Mesenchymal stem cell (in vitro differentiated cells and primary cell): ENCODE measurements at regions not wholly inside any gene's neighbourhood (a gene's known extent, or its start where the extent isn't known, plus 50 kb on each side); places are given as distances from the start of the nearest gene placed in this dataset.

Source experiments
- DNase-seq: peaks from one replicate; pipeline ENCODE4 v3.0.0-alpha.2; 2013
- H2AFZ ChIP-seq: one replicate; pipeline ENCODE4 v1.6.1; 2013; ENCODE audit warnings: low read depth, mild to moderate bottlenecking, control low read depth, inconsistent platforms, low read length, moderate library complexity
- H2AK5ac ChIP-seq: 2 replicates; pipeline ENCODE4 v1.6.1; 2013; ENCODE audit warnings: low read length, moderate library complexity, mild to moderate bottlenecking, inconsistent platforms; ENCODE audit not compliant: severe bottlenecking
- H2BK120ac ChIP-seq: one replicate; pipeline ENCODE4 v1.6.1; 2013; ENCODE audit warnings: low read depth, mild to moderate bottlenecking, inconsistent platforms, low read length, moderate library complexity
- H2BK12ac ChIP-seq, 2 experiments: one replicate each; pipeline ENCODE4 v1.6.1; 2013; ENCODE audit warnings: inconsistent platforms in 2 of 2, low read length in 2 of 2, mild to moderate bottlenecking in 2 of 2, moderate library complexity in 2 of 2, control low read depth in 1 of 2
- H2BK15ac ChIP-seq: one replicate; pipeline ENCODE4 v1.6.1; 2013; ENCODE audit warnings: mild to moderate bottlenecking, low read depth, inconsistent platforms; ENCODE audit not compliant: poor library complexity, severe bottlenecking
- H2BK5ac ChIP-seq: 2 replicates; pipeline ENCODE4 v1.6.1; 2013; ENCODE audit warnings: low read depth, mild to moderate bottlenecking, low read length, control low read depth, inconsistent platforms; ENCODE audit not compliant: poor library complexity, severe bottlenecking
- H3K14ac ChIP-seq, 2 experiments: one replicate each; pipeline ENCODE4 v1.6.1; 2013; ENCODE audit warnings: inconsistent platforms in 2 of 2, low read length in 2 of 2, control low read depth in 1 of 2, mild to moderate bottlenecking in 1 of 2, moderate library complexity in 1 of 2
- H3K18ac ChIP-seq, 2 experiments: one replicate each; pipeline ENCODE4 v1.6.1; 2013; ENCODE audit warnings: inconsistent platforms in 2 of 2, low read length in 2 of 2, control low read depth in 1 of 2, low read depth in 1 of 2, mild to moderate bottlenecking in 1 of 2
- H3K23ac ChIP-seq, 2 experiments: one replicate each; pipeline ENCODE4 v1.6.1; 2013; ENCODE audit warnings: inconsistent platforms in 2 of 2, low read length in 2 of 2, mild to moderate bottlenecking in 2 of 2, moderate library complexity in 2 of 2, control low read depth in 1 of 2
- H3K27ac ChIP-seq: 2 replicates; pipeline ENCODE4 v1.5.1; 2013; ENCODE audit warnings: mild to moderate bottlenecking, moderate library complexity, low read length, control low read depth, inconsistent platforms; ENCODE audit not compliant: poor library complexity, severe bottlenecking
- H3K27me3 ChIP-seq, 2 experiments: 2 replicates each; pipeline versions ENCODE4 v1.6.1 to v1.7.0; 2013; ENCODE audit warnings: low read length in 2 of 2, mild to moderate bottlenecking in 2 of 2, moderate library complexity in 2 of 2, control low read depth in 1 of 2, inconsistent platforms in 1 of 2; ENCODE audit not compliant: control insufficient read depth in 1 of 2, insufficient read depth in 1 of 2
- H3K36me3 ChIP-seq, 2 experiments: 2 replicates each; pipeline versions ENCODE4 v1.6.1 to v1.7.0; 2013; ENCODE audit warnings: low read length in 2 of 2, control low read depth in 1 of 2, inconsistent platforms in 1 of 2, low read depth in 1 of 2, mild to moderate bottlenecking in 1 of 2; ENCODE audit not compliant: insufficient read depth in 2 of 2, control insufficient read depth in 1 of 2
- H3K4ac ChIP-seq, 2 experiments: one replicate each; pipeline ENCODE4 v1.6.1; 2013; ENCODE audit warnings: inconsistent platforms in 2 of 2, low read length in 2 of 2, mild to moderate bottlenecking in 2 of 2, moderate library complexity in 2 of 2, control low read depth in 1 of 2, low read depth in 1 of 2
- H3K4me1 ChIP-seq: 2 replicates; pipeline ENCODE4 v1.6.1; 2013; ENCODE audit warnings: low read depth, low read length, control low read depth; ENCODE audit not compliant: control insufficient read depth, insufficient read depth
- H3K4me2 ChIP-seq: 2 replicates; pipeline ENCODE4 v1.6.1; 2013; ENCODE audit warnings: low read length, mild to moderate bottlenecking, inconsistent platforms; ENCODE audit not compliant: poor library complexity, severe bottlenecking
- H3K4me3 ChIP-seq, 2 experiments: 2 replicates each; pipeline versions ENCODE4 v1.5.1 to v1.7.0; 2013; ENCODE audit warnings: low read length in 2 of 2, mild to moderate bottlenecking in 2 of 2, control low read depth in 1 of 2, low read depth in 1 of 2; ENCODE audit not compliant: insufficient read depth in 1 of 2
- H3K79me1 ChIP-seq: replicated peaks from 2 replicates; pipeline ENCODE4 v1.6.1; 2013; ENCODE audit warnings: mild to moderate bottlenecking, control low read depth, low read length, inconsistent platforms; ENCODE audit not compliant: poor library complexity, severe bottlenecking
- H3K9ac ChIP-seq: 2 replicates; pipeline ENCODE4 v1.7.0; 2013; ENCODE audit warnings: mild to moderate bottlenecking, low read length, moderate library complexity
- H3K9me3 ChIP-seq: 2 replicates; pipeline ENCODE4 v1.7.0; 2013; ENCODE audit warnings: mild to moderate bottlenecking, low read length; ENCODE audit not compliant: control insufficient read depth
- H4K8ac ChIP-seq: one replicate; pipeline ENCODE4 v1.6.1; 2013; ENCODE audit warnings: inconsistent platforms, mild to moderate bottlenecking, low read length, moderate library complexity
- H4K91ac ChIP-seq: one replicate; pipeline ENCODE4 v1.6.1; 2013; ENCODE audit warnings: mild to moderate bottlenecking, low read length, inconsistent platforms
- WGBS: methylation state at CpG from one replicate; pipeline ENCODE4 v1.1.7; 2013; ENCODE audit warnings: mixed read lengths; 5-methylcytosine and 5-hydroxymethylcytosine counted together

DNA sequence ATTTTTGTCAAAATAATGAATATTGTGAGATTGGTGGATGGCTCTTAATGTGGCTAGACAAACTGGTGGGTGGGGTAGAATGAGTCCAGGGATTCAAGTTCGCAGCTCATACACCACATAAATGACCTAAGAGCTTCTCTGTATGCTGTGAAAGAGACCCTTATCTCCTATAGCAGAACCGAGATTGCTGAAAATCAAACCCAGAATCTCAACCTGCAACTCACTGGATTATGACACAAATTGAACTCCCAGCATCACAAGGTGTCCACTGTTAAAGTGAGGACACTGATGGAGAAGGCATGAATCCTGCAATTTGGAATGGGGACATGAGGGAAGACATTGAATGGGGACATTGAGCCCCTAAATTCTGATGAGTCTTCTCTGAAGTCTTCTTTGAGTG, 51.3 kb upstream of the CNKSR3 start:
- Histone ChIP-seq H2BK120ac (no peak overlapping the region), H3K23ac (no peak overlapping the region), H3K18ac (no peak overlapping the region), H3K36me3 (no peaks in the 10 kb centered on the region), H3K4me2 (no peak overlapping the region), H2AFZ (no peak overlapping the region), H2BK15ac (no peak overlapping the region), H2BK5ac (no peak overlapping the region), H3K4me3 (no peak overlapping the region), H2AK5ac (no peak overlapping the region), H3K79me1 (no peaks in the 10 kb centered on the region), H4K8ac (no peak overlapping the region), H2BK12ac (no peak overlapping the region), H3K9ac (no peak overlapping the region), H3K4ac (no peak overlapping the region), H4K91ac (no peak overlapping the region), H3K9me3 (no peaks in the 10 kb centered on the region), H3K27ac (no peak overlapping the region), H3K4me1 (peaks cover 2% of the 10 kb centered on the region), H3K14ac (no peak overlapping the region), H3K27me3 (peaks cover 0 to 7% of the 10 kb centered on the region in 2 experiments)
- 40% methylated on average over 1 of the region's 2 CpGs for whole genome bisulfite sequencing
- DNase-seq = no peak

- no peaks in the 10 kb centered on the region for H3K4me1 ChIP-seq
- H3K4me2 ChIP-seq = no peak overlapping the region
- no peak overlapping the region for H3K27ac ChIP-seq
- no peak overlapping the region for H3K14ac ChIP-seq
- H2BK120ac ChIP-seq = no peak overlapping the region
- no peaks in the 10 kb centered on the region for H3K79me1 ChIP-seq
- H3K4me3 ChIP-seq = no peak overlapping the region
- no peak overlapping the region for H3K18ac ChIP-seq
- no peak overlapping the region for H2AK5ac ChIP-seq
- no peak overlapping the region for H2BK5ac ChIP-seq
- no peak overlapping the region for H2AFZ ChIP-seq
- no peak overlapping the region for H4K8ac ChIP-seq
- no peak overlapping the region for H2BK12ac ChIP-seq
- no peaks in the 10 kb centered on the region for H3K9me3 ChIP-seq
- no peak overlapping the region for H3K4ac ChIP-seq
- no peak overlapping the region for H3K9ac ChIP-seq
- no peak for DNase-seq
- H2BK15ac ChIP-seq = no peak overlapping the region
- H3K23ac ChIP-seq = no peak overlapping the region
- H3K36me3 ChIP-seq = no peaks in the 10 kb centered on the region
- WGBS = 84% methylated on average over 5 of the region's 5 CpGs
- no peak overlapping the region for H4K91ac ChIP-seq
- H3K27me3 ChIP-seq = no peaks in the 10 kb centered on the region
Measured at GRCh38 chr6:154565331-154565730, 54.8 kb upstream of the CNKSR3 start.

DNA sequence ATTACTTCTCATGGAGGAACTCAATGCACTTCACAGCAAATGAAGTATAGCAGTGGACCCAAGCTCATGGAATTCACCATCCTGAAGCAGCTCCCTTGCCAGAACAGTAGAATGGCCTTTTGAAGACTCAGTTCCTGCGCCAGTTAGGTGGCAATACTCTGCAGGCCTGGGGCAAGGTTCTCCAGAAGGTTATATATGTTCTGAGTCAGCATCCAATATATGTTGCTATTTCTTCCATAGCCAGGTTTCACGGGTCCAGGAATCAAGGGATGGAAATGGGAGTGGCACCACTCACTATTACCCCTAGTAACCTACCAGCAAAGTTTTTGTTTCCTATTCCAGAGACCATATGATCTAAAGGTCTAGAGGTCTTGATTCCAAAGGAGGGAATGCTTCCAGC, 56.4 kb upstream of the CNKSR3 start:
- Histone ChIP-seq H3K4me2 (no peak overlapping the region), H3K14ac (no peak overlapping the region), H3K79me1 (no peaks in the 10 kb centered on the region), H4K91ac (no peak overlapping the region), H3K4ac (no peak overlapping the region), H2AK5ac (no peak overlapping the region), H2AFZ (no peak overlapping the region), H3K23ac (no peak overlapping the region), H3K4me1 (no peaks in the 10 kb centered on the region), H2BK15ac (no peak overlapping the region), H3K4me3 (no peak overlapping the region), H2BK5ac (no peak overlapping the region), H3K36me3 (no peaks in the 10 kb centered on the region), H4K8ac (no peak overlapping the region), H2BK12ac (no peak overlapping the region), H3K9ac (no peak overlapping the region), H2BK120ac (no peak overlapping the region), H3K27me3 (no peaks in the 10 kb centered on the region), H3K9me3 (no peaks in the 10 kb centered on the region), H3K18ac (no peak overlapping the region), H3K27ac (no peak overlapping the region)
- 29% methylated on average over 1 of the region's 2 CpGs for WGBS
- DNase-seq = no peak

- no peaks in the 10 kb centered on the region for H3K9me3 ChIP-seq
- no peak overlapping the region for H3K23ac ChIP-seq
- no peak overlapping the region for H4K8ac ChIP-seq
- H3K4me1 ChIP-seq = peaks cover 2% of the 10 kb centered on the region
- DNase-seq = no peak
- no peaks in the 10 kb centered on the region for H3K79me1 ChIP-seq
- no peaks in the 10 kb centered on the region for H3K27me3 ChIP-seq
- H2AK5ac ChIP-seq = no peak overlapping the region
- no peak overlapping the region for H2BK15ac ChIP-seq
- no peak overlapping the region for H3K9ac ChIP-seq
- no peak overlapping the region for H2BK5ac ChIP-seq
- H2AFZ ChIP-seq = no peak overlapping the region
- no peak overlapping the region for H3K4me3 ChIP-seq
- no peaks in the 10 kb centered on the region for H3K36me3 ChIP-seq
- H3K4ac ChIP-seq = no peak overlapping the region
- H2BK120ac ChIP-seq = no peak overlapping the region
- no peak overlapping the region for H2BK12ac ChIP-seq
- H3K14ac ChIP-seq = no peak overlapping the region
- 87% methylated on average over 5 of the region's 6 CpGs for WGBS
- H4K91ac ChIP-seq = no peak overlapping the region
- H3K18ac ChIP-seq = no peak overlapping the region
- H3K27ac ChIP-seq = no peak overlapping the region
- H3K4me2 ChIP-seq = no peak overlapping the region
Measured at GRCh38 chr6:154567695-154568220, 57.3 kb upstream of the CNKSR3 start.
